K562 (cell line): ENCODE measurements at regions not wholly inside any gene's neighbourhood (a gene's known extent, or its start where the extent isn't known, plus 50 kb on each side); places are given as distances from the start of the nearest gene placed in this dataset.

Source experiments
- ATAC-seq: fragments of 200-7000 bp; cut with Tn5 transposase; 3 replicates; pipeline ENCODE4 v1.9.1; 2020; ENCODE audit warnings: moderate library complexity
- BruUV-seq: library from RNA; stranded (reverse); fragments of 400-500 nt; replicated peaks from 2 replicates; lab custom pipeline; 2021; lab: Mats Ljungman, UMichigan
- CTCF ChIA-PET: fragments of 300-600 bp; formaldehyde crosslinking; extraction: SDS; loops from one replicate; lab custom pipeline; 2021; ENCODE audit warnings: low intra/inter-chr PET ratio; lab: Yijun Ruan, JAX
- POLR2A ChIA-PET: fragments of 300-600, 350-650 bp; sonication (Branson Sonifier 250); formaldehyde crosslinking; extraction: SDS; loops from one replicate; lab custom pipeline; 2021; ENCODE audit warnings: antibody characterized with exemption, inconsistent platforms; lab: Yijun Ruan, JAX
- DNase-seq, 4 experiments: peaks; one replicate each; pipeline versions ENCODE4 v3.0.0 to v3.0.0-alpha.2; 2011 to 2018; ENCODE audit warnings: low spot score in 3 of 4, mixed read lengths in 3 of 4; ENCODE audit errors: extremely low read depth in 1 of 4
- FAIRE-seq: peaks from 2 replicates; lab custom pipeline; 2011; peaks lifted over from hg19 to GRCh38; lab: Jason Lieb, UNC
- H2AFZ ChIP-seq: 2 replicates; pipeline ENCODE4 v1.6.0; 2011; ENCODE audit warnings: low read depth, low read length, control low read depth, inconsistent platforms
- H3K27ac ChIP-seq: fragments of 200-600 bp; 3 replicates; pipeline ENCODE4 v1.8.0; 2011; ENCODE audit warnings: low read depth, mild to moderate bottlenecking, control low read depth, inconsistent platforms, low read length, moderate library complexity, mixed read lengths; ENCODE audit errors: extremely low read depth
- H3K27me3 ChIP-seq, 2 experiments: fragments of 300-600 bp in 1 of 2; 2 replicates in 1 of 2; 3 replicates in 1 of 2; pipeline versions ENCODE4 v1.6.0 to v1.8.0; 2011; ENCODE audit warnings: inconsistent platforms in 2 of 2, low read length in 2 of 2, mild to moderate bottlenecking in 1 of 2, mixed read lengths in 1 of 2, moderate library complexity in 1 of 2; ENCODE audit not compliant: control insufficient read depth in 2 of 2, insufficient read depth in 2 of 2
- H3K36me3 ChIP-seq: fragments of 300-600 bp; 3 replicates; pipeline ENCODE4 v1.8.0; 2011; ENCODE audit warnings: mild to moderate bottlenecking, low read length, inconsistent platforms; ENCODE audit not compliant: control insufficient read depth, insufficient read depth
- H3K4me1 ChIP-seq, 2 experiments: fragments of 200-600 bp in 1 of 2; replicated peaks in 1 of 2; 2 replicates in 1 of 2; 3 replicates in 1 of 2; pipeline versions ENCODE4 v1.5.1 to v1.8.0; 2011; ENCODE audit warnings: inconsistent platforms in 2 of 2, low read length in 2 of 2, mild to moderate bottlenecking in 1 of 2, mixed read lengths in 1 of 2, moderate library complexity in 1 of 2; ENCODE audit not compliant: control insufficient read depth in 2 of 2, insufficient read depth in 2 of 2
- H3K4me2 ChIP-seq: 2 replicates; pipeline ENCODE4 v1.6.1; 2011; ENCODE audit warnings: low read length, control low read depth, inconsistent platforms, mixed read lengths; ENCODE audit not compliant: insufficient read depth
- H3K4me3 ChIP-seq: fragments of 200-600 bp; sonication (generic), shearing (Covaris generic); 2 replicates; pipeline ENCODE4 v1.5.1; 2016; ENCODE audit warnings: control low read depth, inconsistent platforms
- H3K79me2 ChIP-seq: fragments of 200-600 bp; 3 replicates; pipeline ENCODE4 v1.8.0; 2011; ENCODE audit warnings: low read length, inconsistent platforms; ENCODE audit not compliant: control insufficient read depth, insufficient read depth
- H3K9ac ChIP-seq, 2 experiments: 2 replicates each; pipeline versions ENCODE4 v1.6.0 to v1.6.1; 2011; ENCODE audit warnings: low read depth in 2 of 2, low read length in 2 of 2, control low read depth in 1 of 2, inconsistent platforms in 1 of 2, mild to moderate bottlenecking in 1 of 2, mixed read lengths in 1 of 2; ENCODE audit not compliant: insufficient read depth in 1 of 2
- H3K9me1 ChIP-seq: one replicate; pipeline ENCODE4 v1.6.0; 2011; ENCODE audit warnings: inconsistent platforms, mild to moderate bottlenecking, low read length, moderate library complexity; ENCODE audit not compliant: control insufficient read depth, insufficient read depth
- H3K9me3 ChIP-seq: replicated peaks from 2 replicates; pipeline ENCODE4 v1.5.1; 2011; ENCODE audit warnings: low read depth, low read length, inconsistent platforms; ENCODE audit not compliant: control insufficient read depth, insufficient read depth
- H4K20me1 ChIP-seq: replicated peaks from 2 replicates; pipeline ENCODE4 v1.6.1; 2011; ENCODE audit warnings: low read length, inconsistent platforms, mixed read lengths; ENCODE audit not compliant: control insufficient read depth, insufficient read depth
- DACH1 ChIP-seq: fragments of 450-650 bp; IDR thresholded peaks from 2 replicates; pipeline ENCODE4 v1.6.1; 2018; ENCODE audit not compliant: partially characterized antibody
- DEAF1 ChIP-seq: fragments of 450-650 bp; formaldehyde crosslinking; IDR thresholded peaks from 2 replicates; pipeline ENCODE4 v1.4.0; 2020; ENCODE audit warnings: mild to moderate bottlenecking, moderate library complexity
- KDM4B ChIP-seq, 2 experiments: fragments of 450-650 bp in 1 of 2; sonication (generic) in 1 of 2; IDR thresholded peaks; 2 replicates each; pipeline ENCODE4 v1.6.1; 2016 to 2017; ENCODE audit warnings: borderline replicate concordance in 2 of 2, antibody characterized with exemption in 1 of 2, low read depth in 1 of 2, mild to moderate bottlenecking in 1 of 2
- MYBL2 ChIP-seq, 2 experiments: fragments of 450-650 bp in 1 of 2; sonication (generic) in 1 of 2; formaldehyde crosslinking in 1 of 2; IDR thresholded peaks; 2 replicates each; pipeline versions ENCODE4 v1.6.1 to v1.8.1; 2017 to 2022; ENCODE audit warnings: borderline replicate concordance in 1 of 2, inconsistent platforms in 1 of 2, low read depth in 1 of 2, mild to moderate bottlenecking in 1 of 2, missing genetic modification reagents in 1 of 2, moderate library complexity in 1 of 2
- PRDM10 ChIP-seq: fragments of 450-650 bp; IDR thresholded peaks from 2 replicates; pipeline ENCODE4 v1.6.1; 2018; ENCODE audit not compliant: partially characterized antibody
- SIRT6 ChIP-seq: IDR thresholded peaks from one replicate; pipeline ENCODE4 v1.6.1; 2012; ENCODE audit warnings: low read depth, mild to moderate bottlenecking, control low read depth, inconsistent platforms, low read length, moderate library complexity
- TBL1XR1 ChIP-seq, 2 experiments: IDR thresholded peaks; 2 replicates each; pipeline ENCODE4 v1.6.1; 2012; ENCODE audit warnings: improper control_type of control experiment in 2 of 2, low read length in 2 of 2, mild to moderate bottlenecking in 1 of 2
- THRA ChIP-seq: fragments of 450-650 bp; IDR thresholded peaks from 2 replicates; pipeline ENCODE4 v1.6.1; 2017; ENCODE audit warnings: mild to moderate bottlenecking, moderate library complexity
- ZNF644 ChIP-seq: fragments of 200-800 bp; sonication (Bioruptor generic); IDR thresholded peaks from 2 replicates; pipeline ENCODE4 v1.6.1; 2016; ENCODE audit warnings: low read depth, missing genetic modification characterization, missing compliant biosample characterization
- WGBS: fragments of 100-300 bp; shearing (Covaris generic); methylation state at CpG from one replicate; pipeline ENCODE4 v1.1.6; 2016; ENCODE audit warnings: low coverage, mixed read lengths; ENCODE audit not compliant: insufficient coverage; ENCODE audit errors: missing lambda C conversion rate; 5-methylcytosine and 5-hydroxymethylcytosine counted together
- in situ Hi-C: fragments of 300-500 bp; cut with MboI; formaldehyde crosslinking; loops from 4 replicates; pipeline ENCODE4 v1.15.0; 2018; ENCODE audit warnings: inconsistent platforms, mixed read lengths
- intact Hi-C: fragments of 100-400 bp; cut with micrococcal nuclease; formaldehyde crosslinking; loops from 2 replicates; pipeline ENCODE4 v1.14.2; 2022
- TF ChIP-seq, protein P1 (sequence below): sonication (generic); formaldehyde crosslinking; IDR thresholded peaks from 2 replicates; pipeline ENCODE4 v1.9.0; 2022; ENCODE audit warnings: mild to moderate bottlenecking, missing genetic modification reagents
- TF ChIP-seq, protein P2 (sequence below): fragments of 450-650 bp; conservative IDR thresholded peaks from 2 replicates; pipeline ENCODE4 v1.6.1; 2016; ENCODE audit warnings: missing genetic modification characterization, low read depth, mild to moderate bottlenecking, missing compliant biosample characterization, moderate library complexity

- Histone ChIP-seq H4K20me1 (no peaks in the 10 kb centered on the region), H3K4me2 (no peak overlapping the region), H3K4me3 (no peak overlapping the region), H3K9me3 (no peaks in the 10 kb centered on the region), H3K79me2 (no peaks in the 10 kb centered on the region), H3K9ac (no peak overlapping the region), H3K27ac (no peak overlapping the region), H2AFZ (no peak overlapping the region), H3K36me3 (no peaks in the 10 kb centered on the region), H3K9me1 (no peaks in the 10 kb centered on the region), H3K27me3 (no peaks in the 10 kb centered on the region), H3K4me1 (no peaks in the 10 kb centered on the region)
- BruUV-seq = no TSS peak
- intact Hi-C loops (loop anchor here (10.0 kb wide), 1 partner anchor 140 kb away; no protein-coding TSS in a partner anchor), in situ Hi-C loops (no loop called here)
- 17% methylated on average over 3 of the region's 3 CpGs for WGBS
- DNase-seq (no peak), ATAC-seq (no peak), FAIRE-seq (no peak)
- ChIA-PET CTCF (no interaction called here), POLR2A (interaction anchor here (0.6 to 1.1 kb wide), 3 partner anchors 7 to 32 kb away, joined by 3 read pairs; no protein-coding TSS in a partner anchor)
- TF ChIP-seq KDM4B (IDR thresholded peaks at IDR 0.05; ENCODE audit: borderline replicate concordance in 2 of 2, low read depth in 1 of 2) (no peak), SIRT6 (no peak), TBL1XR1 (IDR thresholded peaks at IDR 0.05; ENCODE audit: low read length in 2 of 2) (no peak), THRA (no peak), DACH1 (no peak), ZNF644 (tag) (no peak), DEAF1 (CRISPR knock-in tag) (no peak), PRDM10 (no peak), MYBL2 (IDR thresholded peaks at IDR 0.05; ENCODE audit: low read depth) (no peak), MYBL2 (CRISPR knock-in tag; IDR thresholded peaks at IDR 0.05; ENCODE audit: borderline replicate concordance) (no peak)
- TF ChIP-seq, protein P1, sequence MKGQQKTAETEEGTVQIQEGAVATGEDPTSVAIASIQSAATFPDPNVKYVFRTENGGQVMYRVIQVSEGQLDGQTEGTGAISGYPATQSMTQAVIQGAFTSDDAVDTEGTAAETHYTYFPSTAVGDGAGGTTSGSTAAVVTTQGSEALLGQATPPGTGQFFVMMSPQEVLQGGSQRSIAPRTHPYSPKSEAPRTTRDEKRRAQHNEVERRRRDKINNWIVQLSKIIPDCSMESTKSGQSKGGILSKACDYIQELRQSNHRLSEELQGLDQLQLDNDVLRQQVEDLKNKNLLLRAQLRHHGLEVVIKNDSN (CRISPR knock-in tag) = no peak
- TF ChIP-seq, protein P2, sequence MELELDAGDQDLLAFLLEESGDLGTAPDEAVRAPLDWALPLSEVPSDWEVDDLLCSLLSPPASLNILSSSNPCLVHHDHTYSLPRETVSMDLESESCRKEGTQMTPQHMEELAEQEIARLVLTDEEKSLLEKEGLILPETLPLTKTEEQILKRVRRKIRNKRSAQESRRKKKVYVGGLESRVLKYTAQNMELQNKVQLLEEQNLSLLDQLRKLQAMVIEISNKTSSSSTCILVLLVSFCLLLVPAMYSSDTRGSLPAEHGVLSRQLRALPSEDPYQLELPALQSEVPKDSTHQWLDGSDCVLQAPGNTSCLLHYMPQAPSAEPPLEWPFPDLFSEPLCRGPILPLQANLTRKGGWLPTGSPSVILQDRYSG (tag) = no peak
These were observed 226.4 kb downstream of the PLA2G4A start for GRCh38 chr1:187054862-187055757.
